IMR-90 (cell line): ENCODE measurements at regions not wholly inside any gene's neighbourhood (a gene's known extent, or its start where the extent isn't known, plus 50 kb on each side); places are given as distances from the start of the nearest gene placed in this dataset.

Experiments used
- ATAC-seq: fragments of 200-7000 bp; cut with Tn5 transposase; 2 replicates; pipeline ENCODE4 v1.9.1; 2020; ENCODE audit warnings: low read depth, mild to moderate bottlenecking, moderate library complexity
- BruUV-seq: library from RNA; stranded (reverse); fragments of 400-500 nt; replicated peaks from 2 replicates; lab custom pipeline; 2021; lab: Mats Ljungman, UMichigan
- CTCF ChIA-PET: fragments of 300-600 bp; formaldehyde crosslinking; extraction: SDS; loops from one replicate; lab custom pipeline; 2021; ENCODE audit warnings: antibody characterized with exemption; lab: Yijun Ruan, JAX
- POLR2A ChIA-PET: fragments of 300-600 bp; sonication (Branson Sonifier 250); formaldehyde crosslinking; loops from one replicate; lab custom pipeline; 2022; ENCODE audit warnings: antibody characterized with exemption; ENCODE audit not compliant: unreplicated experiment; lab: Charles Lee
- DNase-seq: peaks from one replicate; pipeline ENCODE4 v3.0.0; 2013
- H2AFZ ChIP-seq: replicated peaks from 2 replicates; pipeline ENCODE3; 2013; ENCODE audit warnings: low read length, mild to moderate bottlenecking; ENCODE audit not compliant: poor library complexity
- H2AK5ac ChIP-seq: 2 replicates; pipeline ENCODE4 v1.6.1; 2013; ENCODE audit warnings: low read depth, low read length, inconsistent platforms
- H2AK9ac ChIP-seq: replicated peaks from 2 replicates; pipeline ENCODE3; 2013; ENCODE audit warnings: mild to moderate bottlenecking, low read depth, low read length, moderate library complexity; ENCODE audit not compliant: poor library complexity
- H2BK120ac ChIP-seq: 2 replicates; pipeline ENCODE4 v1.6.1; 2013; ENCODE audit warnings: low read depth, low read length, inconsistent platforms
- H2BK15ac ChIP-seq: 3 replicates; pipeline ENCODE4 v1.6.1; 2013; ENCODE audit warnings: low read depth, low read length, inconsistent platforms
- H2BK20ac ChIP-seq: 2 replicates; pipeline ENCODE4 v1.6.1; 2013; ENCODE audit warnings: low read depth, mild to moderate bottlenecking, inconsistent platforms, low read length, moderate library complexity
- H2BK5ac ChIP-seq: 2 replicates; pipeline ENCODE4 v1.6.1; 2013; ENCODE audit warnings: mild to moderate bottlenecking, low read depth, low read length, inconsistent platforms; ENCODE audit not compliant: poor library complexity, severe bottlenecking
- H3K14ac ChIP-seq: replicated peaks from 2 replicates; pipeline ENCODE4 v1.6.1; 2013; ENCODE audit warnings: low read depth, low read length, inconsistent platforms
- H3K18ac ChIP-seq: 2 replicates; pipeline ENCODE4 v1.6.1; 2013; ENCODE audit warnings: low read depth, low read length, control low read depth
- H3K23ac ChIP-seq: 2 replicates; pipeline ENCODE4 v1.6.1; 2013; ENCODE audit warnings: low read depth, low read length, inconsistent platforms
- H3K27ac ChIP-seq: 2 replicates; pipeline ENCODE4 v1.5.1; 2013; ENCODE audit warnings: mild to moderate bottlenecking, control low read depth, low read length; ENCODE audit not compliant: insufficient read depth
- H3K27me3 ChIP-seq: 2 replicates; pipeline ENCODE4 v1.6.1; 2013; ENCODE audit warnings: low read length; ENCODE audit not compliant: control insufficient read depth, insufficient read depth
- H3K36me3 ChIP-seq: 2 replicates; pipeline ENCODE4 v1.6.1; 2013; ENCODE audit warnings: low read length, mixed read lengths; ENCODE audit not compliant: control insufficient read depth, insufficient read depth
- H3K4ac ChIP-seq: 2 replicates; pipeline ENCODE4 v1.6.1; 2013; ENCODE audit warnings: low read depth, low read length, inconsistent platforms
- H3K4me1 ChIP-seq: 2 replicates; pipeline ENCODE4 v1.6.1; 2013; ENCODE audit warnings: low read length, mixed read lengths; ENCODE audit not compliant: control insufficient read depth, insufficient read depth
- H3K4me2 ChIP-seq: 2 replicates; pipeline ENCODE4 v1.6.1; 2013; ENCODE audit warnings: low read depth, mild to moderate bottlenecking, control low read depth, low read length, moderate library complexity
- H3K4me3 ChIP-seq: 2 replicates; pipeline ENCODE4 v1.5.1; 2013; ENCODE audit warnings: low read depth, mild to moderate bottlenecking, control low read depth, low read length, moderate library complexity; ENCODE audit not compliant: insufficient read depth
- H3K56ac ChIP-seq: 2 replicates; pipeline ENCODE4 v1.6.1; 2013; ENCODE audit warnings: low read length, inconsistent platforms; ENCODE audit not compliant: insufficient read depth; ENCODE audit errors: extremely low read depth
- H3K79me1 ChIP-seq, 2 experiments: 2 replicates each; pipeline ENCODE4 v1.6.1; 2013; ENCODE audit warnings: low read length in 2 of 2, inconsistent platforms in 1 of 2, low read depth in 1 of 2
- H3K9ac ChIP-seq: 2 replicates; pipeline ENCODE4 v1.6.1; 2013; ENCODE audit warnings: low read depth, low read length, control low read depth
- H3K9me1 ChIP-seq: 2 replicates; pipeline ENCODE4 v1.6.1; 2013; ENCODE audit warnings: low read length, inconsistent platforms; ENCODE audit not compliant: insufficient read depth
- H3K9me3 ChIP-seq: 2 replicates; pipeline ENCODE4 v1.6.1; 2013; ENCODE audit warnings: low read length; ENCODE audit not compliant: control insufficient read depth, insufficient read depth
- H4K20me1 ChIP-seq: 2 replicates; pipeline ENCODE4 v1.6.1; 2013; ENCODE audit warnings: low read length, inconsistent platforms; ENCODE audit not compliant: insufficient read depth
- H4K5ac ChIP-seq: 2 replicates; pipeline ENCODE4 v1.6.1; 2013; ENCODE audit warnings: mild to moderate bottlenecking, low read depth, low read length, control low read depth
- H4K8ac ChIP-seq, 2 experiments: 2 replicates each; pipeline ENCODE4 v1.6.1; 2013; ENCODE audit warnings: low read depth in 2 of 2, low read length in 2 of 2, control low read depth in 1 of 2, inconsistent platforms in 1 of 2
- H4K91ac ChIP-seq: 2 replicates; pipeline ENCODE4 v1.6.1; 2013; ENCODE audit warnings: low read depth, low read length, inconsistent platforms; ENCODE audit not compliant: insufficient read depth
- BHLHE40 ChIP-seq: fragments of 150-350 bp; IDR thresholded peaks from 2 replicates; pipeline ENCODE4 v1.6.1; 2016; ENCODE audit warnings: mild to moderate bottlenecking, low read depth, low read length
- CEBPB ChIP-seq: IDR thresholded peaks from 2 replicates; pipeline ENCODE4 v1.6.1; 2012; ENCODE audit warnings: low read depth, low read length, improper control_type of control experiment
- CHD1 ChIP-seq: IDR thresholded peaks from 2 replicates; pipeline ENCODE4 v1.6.1; 2012; ENCODE audit warnings: low read depth, low read length, improper control_type of control experiment
- CTCF ChIP-seq: conservative IDR thresholded peaks from 2 replicates; pipeline ENCODE4 v1.5.1; 2012; ENCODE audit warnings: mild to moderate bottlenecking, low read depth, low read length, improper control_type of control experiment
- ELK1 ChIP-seq: fragments of 150-350 bp; IDR thresholded peaks from 2 replicates; pipeline ENCODE4 v1.6.1; 2016; ENCODE audit warnings: low read depth, mild to moderate bottlenecking, low read length, moderate library complexity, borderline replicate concordance
- FOS ChIP-seq: fragments of 150-350 bp; IDR thresholded peaks from 2 replicates; pipeline ENCODE4 v1.6.1; 2016; ENCODE audit warnings: low read depth, low read length
- MAFK ChIP-seq: IDR thresholded peaks from 2 replicates; pipeline ENCODE4 v1.6.1; 2012; ENCODE audit warnings: low read depth, low read length, improper control_type of control experiment
- MAZ ChIP-seq: IDR thresholded peaks from 2 replicates; pipeline ENCODE4 v1.6.1; 2012; ENCODE audit warnings: low read depth, mild to moderate bottlenecking, low read length, improper control_type of control experiment, moderate library complexity, borderline replicate concordance
- MXI1 ChIP-seq: IDR thresholded peaks from 2 replicates; pipeline ENCODE4 v1.6.1; 2012; ENCODE audit warnings: low read depth, mild to moderate bottlenecking, low read length, moderate library complexity, borderline replicate concordance
- NFE2L2 ChIP-seq: fragments of 150-350 bp; IDR thresholded peaks from 2 replicates; pipeline ENCODE4 v1.6.1; 2016; ENCODE audit warnings: low read depth, mild to moderate bottlenecking, low read length
- POLR2A ChIP-seq: IDR thresholded peaks from 2 replicates; pipeline ENCODE4 v1.6.1; 2012; ENCODE audit warnings: mild to moderate bottlenecking, low read depth, low read length
- RAD21 ChIP-seq: IDR thresholded peaks from 2 replicates; pipeline ENCODE4 v1.6.1; 2012; ENCODE audit warnings: low read length, improper control_type of control experiment
- RCOR1 ChIP-seq: IDR thresholded peaks from 2 replicates; pipeline ENCODE4 v1.6.1; 2012; ENCODE audit warnings: mild to moderate bottlenecking, low read length, improper control_type of control experiment; ENCODE audit not compliant: insufficient replicate concordance
- RFX5 ChIP-seq: IDR thresholded peaks from 2 replicates; pipeline ENCODE4 v1.8.0; 2012; ENCODE audit warnings: low read depth, mild to moderate bottlenecking, low read length, moderate library complexity
- SMC3 ChIP-seq: fragments of 150-350 bp; IDR thresholded peaks from 2 replicates; pipeline ENCODE4 v1.6.1; 2016; ENCODE audit warnings: low read depth, mild to moderate bottlenecking, antibody characterized with exemption, low read length, moderate library complexity
- USF2 ChIP-seq: fragments of 150-350 bp; IDR thresholded peaks from 2 replicates; pipeline ENCODE4 v1.6.1; 2017; ENCODE audit warnings: mild to moderate bottlenecking, antibody characterized with exemption, low read length, low read depth
- whole genome bisulfite sequencing, 2 experiments: methylation state at CpG; one replicate each; pipeline versions ENCODE4 v1.1.5 to v1.1.7; 2013; ENCODE audit warnings: missing lambda C conversion rate in 2 of 2; ENCODE audit not compliant: insufficient read length in 1 of 2; ENCODE audit errors: extremely low coverage in 2 of 2; 5-methylcytosine and 5-hydroxymethylcytosine counted together
- dilution Hi-C: fragments of 300-500 bp; cut with HindIII; formaldehyde crosslinking; loops from one replicate; pipeline ENCODE4 v1.14.3; 2018; ENCODE audit warnings: low sequenced_read_pairs; ENCODE audit not compliant: unreplicated experiment
- in situ Hi-C: fragments of 300-500 bp; cut with MboI; formaldehyde crosslinking; loops from 3 replicates; pipeline ENCODE4 v1.14.3; 2019; ENCODE audit warnings: low sequenced_read_pairs, inconsistent platforms, mixed read lengths
- intact Hi-C: fragments of 100-400 bp; cut with micrococcal nuclease; formaldehyde crosslinking; loops from 2 replicates; pipeline ENCODE4 v1.10.0; 2022

- ChIA-PET POLR2A (no interaction called here), CTCF (no interaction called here)
- Histone ChIP-seq H2BK15ac (no peak overlapping the region), H2AFZ (no peak overlapping the region), H4K91ac (no peak overlapping the region), H3K4me2 (no peak overlapping the region), H3K14ac (peak overlapping the region; percentile 17; the same call in 1 of the 2 replicates), H2BK120ac (peak overlapping the region; percentile 13; the same call in 1 of the 2 replicates), H3K9me1 (peaks cover 21% of the 10 kb centered on the region), H3K9ac (no peak overlapping the region), H3K56ac (no peak overlapping the region), H3K23ac (no peak overlapping the region), H3K79me1 (peaks cover 39 to 64% of the 10 kb centered on the region in 2 experiments), H3K4me3 (no peak overlapping the region), H2BK5ac (no peak overlapping the region), H4K5ac (no peak overlapping the region), H3K4me1 (peaks cover 30% of the 10 kb centered on the region), H2AK9ac (no peak overlapping the region), H3K4ac (0 out of 2 replicates have a peak overlapping the region, but pooled peaks have one; percentile 20), H2AK5ac (no peak overlapping the region), H4K20me1 (peaks cover 3% of the 10 kb centered on the region; the same call in 1 of the 2 replicates), H3K9me3 (no peaks in the 10 kb centered on the region), H3K18ac (no peak overlapping the region), H2BK20ac (no peak overlapping the region), H3K27ac (no peak overlapping the region), H3K27me3 (no peaks in the 10 kb centered on the region), H4K8ac (no peak overlapping the region), H3K36me3 (no peaks in the 10 kb centered on the region)
- TF ChIP-seq POLR2A (no peak), FOS (no peak), ELK1 (no peak), RCOR1 (no peak), USF2 (no peak), RFX5 (no peak), RAD21 (no peak), MAZ (no peak), CTCF (no peak), SMC3 (no peak), CEBPB (no peak), MAFK (no peak), MXI1 (no peak), NFE2L2 (no peak), CHD1 (no peak), BHLHE40 (no peak)
- WGBS, 2 experiments: no CpG with 5 or more reads among the region's 1 CpG
- no TSS peak for BruUV-seq
- DNase-seq (no peak), ATAC-seq (peak; percentile 6; the same call in 1 of the 2 replicates)
- dilution Hi-C loops: no loop called here
- intact Hi-C loops: no loop called here
- in situ Hi-C loops: no loop called here
Observed at GRCh38 chr5:124664287-124664686, 82.2 kb downstream of the ZNF608 start.
